ENCODE measurements at regions not wholly inside any gene's neighbourhood (a gene's known extent, or its start where the extent isn't known, plus 50 kb on each side); places are given as distances from the start of the nearest gene placed in this dataset.

DNA sequence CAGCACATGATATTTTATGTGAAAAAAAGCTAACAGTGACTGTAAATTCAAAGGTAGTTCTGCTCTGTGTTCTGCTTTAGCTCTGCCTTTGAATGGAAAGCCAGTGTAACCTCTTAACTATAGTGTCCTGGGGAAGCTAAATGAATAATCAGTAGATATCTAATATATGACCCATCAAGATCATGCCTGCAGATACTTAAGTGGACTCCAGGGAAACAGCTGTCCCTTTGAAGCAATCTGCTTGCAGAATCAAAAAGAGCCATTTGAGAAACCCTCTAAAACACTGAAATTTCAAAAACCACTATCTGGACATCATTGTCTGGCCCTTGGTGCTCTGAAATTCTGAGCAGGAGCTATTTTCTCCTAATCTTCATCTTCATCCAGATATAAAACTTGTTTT, 104.2 kb upstream of the ADGRL4 start:
- ATAC-seq (no peak), DNase-seq (no peak)
- no peaks in the 10 kb centered on the region for H3K27me3 ChIP-seq
- H3K27ac ChIP-seq: no peak overlapping the region
- intact Hi-C loops (cut with DNase I; ENCODE audit: low total_unique reads) (no loop called here), in situ Hi-C loops (cut with MboI; ENCODE audit: low sequenced_read_pairs in 4 of 4) (no loop called here)
- no peak for TF ChIP-seq POLR2A (IDR thresholded peaks at IDR 0.05)
- TF ChIP-seq, protein P1, sequence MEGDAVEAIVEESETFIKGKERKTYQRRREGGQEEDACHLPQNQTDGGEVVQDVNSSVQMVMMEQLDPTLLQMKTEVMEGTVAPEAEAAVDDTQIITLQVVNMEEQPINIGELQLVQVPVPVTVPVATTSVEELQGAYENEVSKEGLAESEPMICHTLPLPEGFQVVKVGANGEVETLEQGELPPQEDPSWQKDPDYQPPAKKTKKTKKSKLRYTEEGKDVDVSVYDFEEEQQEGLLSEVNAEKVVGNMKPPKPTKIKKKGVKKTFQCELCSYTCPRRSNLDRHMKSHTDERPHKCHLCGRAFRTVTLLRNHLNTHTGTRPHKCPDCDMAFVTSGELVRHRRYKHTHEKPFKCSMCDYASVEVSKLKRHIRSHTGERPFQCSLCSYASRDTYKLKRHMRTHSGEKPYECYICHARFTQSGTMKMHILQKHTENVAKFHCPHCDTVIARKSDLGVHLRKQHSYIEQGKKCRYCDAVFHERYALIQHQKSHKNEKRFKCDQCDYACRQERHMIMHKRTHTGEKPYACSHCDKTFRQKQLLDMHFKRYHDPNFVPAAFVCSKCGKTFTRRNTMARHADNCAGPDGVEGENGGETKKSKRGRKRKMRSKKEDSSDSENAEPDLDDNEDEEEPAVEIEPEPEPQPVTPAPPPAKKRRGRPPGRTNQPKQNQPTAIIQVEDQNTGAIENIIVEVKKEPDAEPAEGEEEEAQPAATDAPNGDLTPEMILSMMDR (IDR thresholded peaks at IDR 0.05 in 4 of 5, conservative IDR thresholded peaks at IDR 0.05 in 1 of 5): no peak
- no peaks in the 10 kb centered on the region for H3K36me3 ChIP-seq
- H3K4me3 ChIP-seq: no peak overlapping the region
- no peaks in the 10 kb centered on the region for H3K9me3 ChIP-seq
- H3K4me1 ChIP-seq: no peaks in the 10 kb centered on the region

GRCh38 chr1:79109445-79109844, 102.9 kb upstream of the ADGRL4 start:
- Histone ChIP-seq H3K4me1 (no peaks in the 10 kb centered on the region), H3K27ac (no peak overlapping the region), H3K9me3 (no peaks in the 10 kb centered on the region), H3K4me3 (no peak overlapping the region), H3K27me3 (no peaks in the 10 kb centered on the region), H3K36me3 (no peaks in the 10 kb centered on the region)
- DNase-seq (no peak), ATAC-seq (no peak)
- in situ Hi-C loops (cut with MboI; ENCODE audit: low sequenced_read_pairs in 4 of 4): no loop called here
- TF ChIP-seq, protein P1 (IDR thresholded peaks at IDR 0.05 in 4 of 5, conservative IDR thresholded peaks at IDR 0.05 in 1 of 5): no peak
- TF ChIP-seq POLR2A (IDR thresholded peaks at IDR 0.05): no peak
- intact Hi-C loops (cut with DNase I; ENCODE audit: low total_unique reads): no loop called here

DNA sequence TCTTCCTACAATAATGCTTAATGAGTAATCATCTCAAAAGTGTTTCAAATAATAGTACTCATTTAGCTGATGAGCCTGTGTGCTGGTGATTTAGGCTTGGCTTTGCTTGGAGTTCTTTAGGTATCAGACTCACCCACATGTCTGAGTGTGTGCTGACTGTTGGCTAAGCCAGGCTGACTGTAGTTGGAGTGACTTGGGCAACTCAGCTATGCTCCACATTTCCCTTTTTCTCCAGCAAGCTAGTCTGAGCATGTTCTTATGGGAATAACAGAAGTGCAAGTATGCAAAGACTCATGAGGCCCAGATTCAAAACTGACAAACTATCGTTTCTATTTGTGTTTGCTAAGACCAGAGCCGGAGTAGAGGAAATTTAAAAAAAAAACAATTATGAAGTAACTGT, 99.0 kb upstream of the ADGRL4 start:
- no peaks in the 10 kb centered on the region for H3K9me3 ChIP-seq
- in situ Hi-C loops (cut with MboI; ENCODE audit: low sequenced_read_pairs in 4 of 4): no loop called here

GRCh38 chr1:79104617-79105016, 98.1 kb upstream of the ADGRL4 start:
- H3K27ac ChIP-seq: no peak overlapping the region

More for the DNA sequence above, 99.0 kb upstream of the ADGRL4 start:
- no peaks in the 10 kb centered on the region for H3K36me3 ChIP-seq
- no peak for DNase-seq
- no peaks in the 10 kb centered on the region for H3K27me3 ChIP-seq
- H3K27ac ChIP-seq: no peak overlapping the region
- H3K4me1 ChIP-seq: no peaks in the 10 kb centered on the region
- intact Hi-C loops (cut with DNase I; ENCODE audit: low total_unique reads): no loop called here
- H3K4me3 ChIP-seq: no peak overlapping the region
- TF ChIP-seq, protein P1 (IDR thresholded peaks at IDR 0.05 in 4 of 5, conservative IDR thresholded peaks at IDR 0.05 in 1 of 5): no peak
- TF ChIP-seq POLR2A (IDR thresholded peaks at IDR 0.05): no peak
- no peak for ATAC-seq

DNA sequence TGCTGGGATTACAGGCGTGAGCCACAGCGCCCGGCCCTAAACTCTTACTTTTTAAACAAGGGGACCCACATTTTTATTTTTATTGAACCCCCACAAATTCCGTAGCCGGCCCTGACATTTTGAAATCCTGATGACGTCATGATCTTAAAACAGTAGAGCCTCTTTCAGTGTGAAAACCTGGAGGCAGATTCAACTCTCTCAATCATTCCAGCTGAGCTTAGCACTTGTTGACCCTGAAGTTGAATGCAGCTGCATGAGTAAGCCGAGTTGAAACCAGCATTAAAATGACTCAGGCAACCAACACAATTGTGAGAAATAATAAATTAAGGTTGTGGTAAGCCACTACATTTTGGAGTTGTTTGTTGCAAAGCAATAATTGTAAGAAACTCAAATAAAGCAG, 93.9 kb upstream of the ADGRL4 start:
- TF ChIP-seq, protein P1 (IDR thresholded peaks at IDR 0.05 in 4 of 5, conservative IDR thresholded peaks at IDR 0.05 in 1 of 5): no peak
- TF ChIP-seq POLR2A (IDR thresholded peaks at IDR 0.05): no peak
- no peak for ATAC-seq
- intact Hi-C loops (cut with DNase I; ENCODE audit: low total_unique reads): no loop called here

More at GRCh38 chr1:79104617-79105016, 98.1 kb upstream of the ADGRL4 start:
- intact Hi-C loops (cut with DNase I; ENCODE audit: low total_unique reads): no loop called here
- in situ Hi-C loops (cut with MboI; ENCODE audit: low sequenced_read_pairs in 4 of 4): no loop called here
- no peaks in the 10 kb centered on the region for H3K27me3 ChIP-seq
- DNase-seq (no peak), ATAC-seq (no peak)
- no peaks in the 10 kb centered on the region for H3K36me3 ChIP-seq
- TF ChIP-seq, protein P1 (IDR thresholded peaks at IDR 0.05 in 4 of 5, conservative IDR thresholded peaks at IDR 0.05 in 1 of 5): no peak
- no peak for TF ChIP-seq POLR2A (IDR thresholded peaks at IDR 0.05)
- no peak overlapping the region for H3K4me3 ChIP-seq
- no peaks in the 10 kb centered on the region for H3K4me1 ChIP-seq
- H3K9me3 ChIP-seq: no peaks in the 10 kb centered on the region

More for the DNA sequence above, 93.9 kb upstream of the ADGRL4 start:
- DNase-seq: no peak
- in situ Hi-C loops (cut with MboI; ENCODE audit: low sequenced_read_pairs in 4 of 4): no loop called here
- Histone ChIP-seq H3K4me3 (no peak overlapping the region), H3K36me3 (no peaks in the 10 kb centered on the region), H3K4me1 (no peaks in the 10 kb centered on the region), H3K27me3 (no peaks in the 10 kb centered on the region), H3K27ac (no peak overlapping the region), H3K9me3 (no peaks in the 10 kb centered on the region)
